ENCODE measurements at regions not wholly inside any gene's neighbourhood (a gene's known extent, or its start where the extent isn't known, plus 50 kb on each side); places are given as distances from the start of the nearest gene placed in this dataset.

DNA sequence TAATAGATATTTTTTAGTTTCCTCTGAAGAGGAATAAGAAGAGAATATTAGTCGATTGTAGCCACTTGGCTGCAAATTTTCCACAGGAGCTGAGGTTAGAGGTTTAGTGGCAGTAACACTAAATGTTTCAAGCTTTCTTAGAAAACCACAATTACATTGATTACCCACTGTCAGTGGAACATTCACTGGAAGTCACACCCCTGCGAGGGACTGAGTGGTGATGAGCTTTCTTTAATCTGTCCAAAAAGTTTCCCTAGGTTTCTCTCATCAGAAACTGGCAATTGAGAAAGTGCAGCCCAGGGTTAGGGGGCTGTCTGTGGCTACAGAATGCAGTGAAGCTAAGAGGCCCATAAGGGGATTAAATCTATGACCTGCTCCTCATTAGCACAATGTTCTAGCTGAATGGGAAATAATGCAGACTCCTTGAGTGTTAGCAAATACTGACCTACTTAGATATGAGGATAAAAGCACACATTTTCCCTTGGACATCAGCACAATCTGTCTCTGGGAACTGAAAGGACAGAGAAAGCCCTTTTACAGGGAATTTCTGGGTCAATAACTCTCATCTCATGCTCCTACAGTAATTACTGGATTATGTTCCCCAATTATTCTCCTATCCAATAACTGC is 189.5 kb downstream of the FAM76B start:
- Mint-ChIP-seq H3K27me3 (peaks cover 10 to 19% of the 10 kb centered on the region in 2 donors), H3K4me1 (ENCODE audit: low read depth in 2 of 2) (no peaks in the 10 kb centered on the region), H3K36me3 (no peaks in the 10 kb centered on the region), H3K9me3 (no peaks in the 10 kb centered on the region), H3K27ac (no peak overlapping the region), H3K4me3 (no peak overlapping the region)
- peak in 1 of 2 donors; percentile 31 for ATAC-seq
- DNase-seq (ENCODE audit: low spot score), result no peak

DNA sequence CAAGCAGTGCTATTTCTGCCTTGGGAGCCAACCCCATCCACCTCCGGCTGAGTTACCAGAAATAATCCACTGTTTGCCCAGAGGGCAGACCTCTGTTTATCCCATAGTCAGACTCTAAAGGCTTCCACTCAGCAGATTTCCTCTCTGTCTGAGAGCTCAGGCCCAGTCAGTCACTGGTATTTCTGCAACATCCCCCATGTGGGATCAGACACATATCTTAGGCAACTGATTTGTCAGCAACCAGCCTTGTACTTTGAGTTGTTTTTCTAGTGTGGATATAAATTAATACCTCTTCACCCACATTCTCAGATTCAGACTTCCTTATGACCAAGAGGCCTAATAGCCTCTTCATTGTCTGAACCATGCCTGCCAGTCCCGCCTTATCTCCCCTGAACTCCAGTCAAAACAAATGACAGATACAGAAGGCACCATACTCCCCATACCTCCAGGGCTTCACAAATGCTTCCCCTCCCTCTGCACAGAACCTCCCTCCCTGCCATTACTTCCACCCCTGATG is 193.6 kb downstream of the FAM76B start:
- Mint-ChIP-seq H3K4me1 (ENCODE audit: low read depth in 2 of 2) (no peaks in the 10 kb centered on the region), H3K27me3 (peaks cover 10 to 14% of the 10 kb centered on the region in 2 donors), H3K27ac (no peak overlapping the region), H3K9me3 (no peaks in the 10 kb centered on the region), H3K36me3 (no peaks in the 10 kb centered on the region), H3K4me3 (no peak overlapping the region)
- DNase-seq (ENCODE audit: low spot score) (no peak), ATAC-seq (no peak)

DNA sequence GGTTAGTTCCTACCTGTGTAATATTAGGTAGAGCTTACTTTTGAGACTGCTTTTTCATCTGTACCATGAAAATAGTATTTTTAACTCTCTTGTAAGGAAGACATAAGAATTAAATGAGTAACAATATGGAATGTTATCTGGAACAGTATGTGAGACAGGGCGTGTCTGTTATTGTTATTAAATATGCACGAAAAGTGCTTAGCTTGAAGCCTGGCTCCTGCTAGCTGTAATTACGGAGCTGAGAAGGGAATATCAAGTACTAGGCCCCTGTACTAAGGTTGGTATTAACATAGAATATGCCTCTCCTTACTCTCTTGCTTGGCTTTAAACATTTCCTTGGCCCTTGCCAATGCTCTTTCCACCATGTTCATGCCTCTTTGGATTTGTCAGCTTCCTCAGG is 194.0 kb downstream of the FAM76B start:
- DNase-seq (ENCODE audit: low spot score) (no peak), ATAC-seq (no peak)
- Mint-ChIP-seq H3K9me3 (no peaks in the 10 kb centered on the region), H3K4me1 (ENCODE audit: low read depth in 2 of 2) (no peaks in the 10 kb centered on the region), H3K27me3 (peaks cover 13 to 19% of the 10 kb centered on the region in 2 donors), H3K27ac (no peak overlapping the region), H3K36me3 (no peaks in the 10 kb centered on the region), H3K4me3 (no peak overlapping the region)

DNA sequence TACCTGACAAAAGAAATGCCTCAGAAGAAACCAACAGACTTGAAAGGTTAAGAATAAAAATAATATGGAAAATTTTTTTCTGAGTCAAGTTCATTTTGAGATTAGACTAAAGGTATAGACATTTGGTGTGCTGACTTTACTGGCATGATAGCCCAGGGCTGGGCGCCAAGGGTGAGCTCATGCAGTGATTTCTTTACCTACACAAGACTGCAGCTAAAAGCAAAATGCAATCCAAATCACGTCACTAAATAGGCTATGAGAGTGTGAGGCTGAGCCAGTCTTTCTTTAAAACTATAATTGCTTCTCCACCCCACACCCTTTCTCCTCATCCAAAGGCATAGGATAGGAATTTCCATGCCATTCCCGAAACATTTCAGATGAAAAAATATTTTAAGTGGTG is 196.5 kb downstream of the FAM76B start:
- ATAC-seq, result no peak
- H3K27me3 Mint-ChIP-seq, result peaks cover 13 to 19% of the 10 kb centered on the region in 2 donors
- no peak overlapping the region for H3K4me3 Mint-ChIP-seq
- no peak overlapping the region for H3K27ac Mint-ChIP-seq
- H3K36me3 Mint-ChIP-seq, result no peaks in the 10 kb centered on the region
- no peak for DNase-seq (ENCODE audit: low spot score)
- H3K4me1 Mint-ChIP-seq (ENCODE audit: low read depth in 2 of 2), result peaks cover 0 to 5% of the 10 kb centered on the region in 2 donors
- H3K9me3 Mint-ChIP-seq, result no peaks in the 10 kb centered on the region

DNA sequence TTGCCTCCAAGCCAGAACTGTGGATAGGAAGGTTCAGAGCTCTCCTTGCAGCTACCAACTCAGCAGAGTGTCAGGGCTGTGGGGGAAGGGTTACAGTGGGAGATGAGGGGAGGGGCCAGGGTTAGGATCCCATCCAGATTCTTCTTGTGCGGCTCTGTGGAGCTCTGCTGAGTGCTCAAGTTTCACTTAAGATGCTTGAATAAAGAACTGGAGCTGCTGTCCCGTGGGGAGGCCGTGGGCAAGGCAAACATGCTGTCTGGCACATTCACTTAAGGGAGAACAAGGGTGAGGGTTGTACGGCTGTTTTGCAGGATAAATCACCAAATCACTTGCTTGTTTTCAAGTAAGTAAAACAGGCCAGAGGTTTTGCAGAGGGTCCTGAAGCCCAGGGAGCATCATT is 197.1 kb downstream of the FAM76B start:
- Mint-ChIP-seq H3K4me3 (no peak overlapping the region), H3K27ac (no peak overlapping the region), H3K4me1 (ENCODE audit: low read depth in 2 of 2) (peaks cover 0 to 5% of the 10 kb centered on the region in 2 donors), H3K27me3 (peaks cover 10 to 13% of the 10 kb centered on the region in 2 donors), H3K9me3 (no peaks in the 10 kb centered on the region), H3K36me3 (no peaks in the 10 kb centered on the region)
- no peak for DNase-seq (ENCODE audit: low spot score)
- peak in 1 of 2 donors; percentile 17 for ATAC-seq

DNA sequence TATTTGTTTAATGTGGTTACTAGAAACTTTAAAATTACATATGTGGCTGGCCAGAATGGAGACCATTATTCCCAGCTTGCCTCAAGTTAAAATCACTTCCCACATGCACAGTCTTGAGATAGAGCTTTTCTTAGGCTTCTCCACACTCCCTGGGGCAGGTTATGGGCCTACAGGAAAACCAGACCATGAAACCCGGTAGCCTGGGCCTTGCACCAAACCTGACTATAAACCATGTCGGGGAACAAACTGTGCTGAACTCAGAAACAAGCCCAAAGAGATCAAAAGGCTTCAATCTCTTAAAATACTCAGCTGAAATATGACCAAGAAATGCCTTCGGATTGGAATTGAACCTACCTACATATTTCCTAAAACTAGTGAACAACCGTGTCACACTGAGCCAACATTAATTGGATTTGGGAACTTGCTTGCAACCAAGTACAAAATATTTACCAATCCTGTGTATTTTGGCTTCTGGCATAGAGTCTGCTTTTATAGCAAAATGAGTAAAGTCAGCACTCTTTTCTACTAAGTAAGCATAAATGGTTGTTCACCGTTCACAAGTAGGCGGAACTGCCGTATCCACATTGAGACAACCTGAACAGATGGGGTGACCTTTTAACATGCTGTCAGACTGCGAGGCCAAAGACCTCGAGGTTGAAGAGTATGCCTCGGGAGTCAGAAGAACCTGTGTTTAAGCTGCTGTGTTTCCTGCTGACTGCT is 199.5 kb downstream of the FAM76B start:
- DNase-seq (ENCODE audit: low spot score) (no peak), ATAC-seq (no peak)
- no peak overlapping the region for H3K27ac Mint-ChIP-seq
- H3K4me3 Mint-ChIP-seq, result no peak overlapping the region
- peaks cover 0 to 5% of the 10 kb centered on the region in 2 donors for H3K4me1 Mint-ChIP-seq (ENCODE audit: low read depth in 2 of 2)
- H3K9me3 Mint-ChIP-seq, result no peaks in the 10 kb centered on the region
- H3K36me3 Mint-ChIP-seq, result no peaks in the 10 kb centered on the region
- H3K27me3 Mint-ChIP-seq, result peaks cover 6 to 8% of the 10 kb centered on the region in 2 donors

DNA sequence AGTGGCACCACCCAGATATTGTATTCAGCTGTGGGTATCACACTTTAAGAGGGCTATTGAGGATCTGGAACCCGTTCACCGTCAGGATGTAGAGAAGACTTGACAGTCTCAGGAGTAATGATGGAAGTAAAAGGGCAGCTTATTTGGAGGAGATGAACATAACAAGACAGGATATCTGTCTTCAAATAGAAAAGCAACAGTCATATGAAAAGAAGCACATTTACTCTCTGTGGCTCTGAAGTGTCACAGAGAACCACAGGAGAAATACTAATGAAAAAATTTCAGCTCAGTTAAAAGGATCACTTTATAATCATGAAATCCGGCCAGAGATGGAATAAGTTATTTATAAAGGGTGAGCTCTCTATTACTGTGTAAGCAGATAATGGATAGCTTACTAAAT is 200.8 kb downstream of the FAM76B start:
- Mint-ChIP-seq H3K4me1 (ENCODE audit: low read depth in 2 of 2) (peaks cover 0 to 5% of the 10 kb centered on the region in 2 donors), H3K9me3 (no peaks in the 10 kb centered on the region), H3K4me3 (no peak overlapping the region), H3K27ac (no peak overlapping the region), H3K36me3 (no peaks in the 10 kb centered on the region), H3K27me3 (peaks cover 5 to 8% of the 10 kb centered on the region in 2 donors)
- DNase-seq (ENCODE audit: low spot score) (no peak), ATAC-seq (peak in 1 of 2 donors; percentile 43)

DNA sequence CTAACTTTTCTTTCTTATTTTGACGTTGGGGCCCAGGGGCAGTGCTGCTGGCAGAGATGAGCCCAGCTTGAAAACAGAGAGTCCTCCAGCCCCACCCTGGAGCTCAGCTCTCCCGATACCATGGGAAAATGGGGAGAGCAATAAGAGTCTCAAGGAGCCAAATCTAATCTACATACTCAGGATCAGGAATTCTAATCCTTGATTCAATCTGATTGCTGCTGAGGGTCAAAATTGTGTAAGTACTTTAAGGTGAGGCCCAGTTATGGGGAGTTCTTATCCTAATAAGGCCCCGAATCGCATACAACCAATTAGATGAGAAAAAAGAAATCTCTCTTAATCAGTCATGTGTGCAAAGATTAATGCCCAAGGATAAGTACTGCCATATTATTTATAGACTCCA is 202.9 kb downstream of the FAM76B start:
- peaks cover 5% of the 10 kb centered on the region for H3K9me3 Mint-ChIP-seq
- ATAC-seq (no peak), DNase-seq (ENCODE audit: low spot score) (no peak)
- no peak overlapping the region for H3K4me3 Mint-ChIP-seq
- no peak overlapping the region for H3K27ac Mint-ChIP-seq
- H3K27me3 Mint-ChIP-seq, result peaks cover 10 to 17% of the 10 kb centered on the region in 2 donors
- H3K36me3 Mint-ChIP-seq, result no peaks in the 10 kb centered on the region
- H3K4me1 Mint-ChIP-seq (ENCODE audit: low read depth in 2 of 2), result peaks cover 0 to 5% of the 10 kb centered on the region in 2 donors

DNA sequence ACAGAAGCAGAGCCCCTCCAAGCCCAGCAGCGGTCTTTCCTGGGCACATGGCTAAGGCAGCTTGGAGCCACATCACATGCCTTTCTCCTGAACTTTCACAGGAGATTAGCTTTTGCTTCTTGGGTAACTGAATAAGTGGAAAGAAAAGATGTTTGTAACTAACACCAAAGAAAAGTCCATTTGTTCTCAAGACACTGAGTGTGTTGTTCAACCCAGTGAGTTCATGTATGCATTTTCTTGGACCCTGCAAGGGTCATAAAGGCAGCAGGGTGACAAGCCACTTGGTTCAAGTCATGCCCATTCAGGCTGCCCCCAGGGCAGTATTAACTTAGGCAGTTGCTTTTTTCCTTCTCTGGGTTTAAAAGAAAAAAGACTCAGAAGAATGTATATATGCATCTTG is 203.4 kb downstream of the FAM76B start:
- Mint-ChIP-seq H3K4me1 (ENCODE audit: low read depth in 2 of 2) (peaks cover 0 to 5% of the 10 kb centered on the region in 2 donors), H3K9me3 (peaks cover 5% of the 10 kb centered on the region), H3K36me3 (no peaks in the 10 kb centered on the region), H3K27ac (no peak overlapping the region), H3K27me3 (peaks cover 10 to 15% of the 10 kb centered on the region in 2 donors), H3K4me3 (no peak overlapping the region)
- ATAC-seq (no peak), DNase-seq (ENCODE audit: low spot score) (no peak)

DNA sequence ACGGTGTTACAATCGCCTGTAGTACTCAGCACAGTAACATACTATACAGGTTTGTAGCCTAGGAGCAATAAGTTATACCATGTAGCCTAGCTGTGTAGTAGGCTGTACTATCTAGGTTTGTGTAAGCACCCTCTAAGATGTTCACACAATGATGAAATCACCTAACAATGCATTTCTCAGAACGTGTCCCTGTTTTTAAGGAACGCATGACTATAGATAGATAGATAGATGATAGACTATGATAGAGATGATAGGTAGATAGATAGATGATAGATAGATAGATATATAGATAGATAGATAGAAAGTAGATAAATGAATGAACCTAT is 203.9 kb downstream of the FAM76B start:
- H3K4me1 Mint-ChIP-seq (ENCODE audit: low read depth in 2 of 2), result peaks cover 0 to 5% of the 10 kb centered on the region in 2 donors
- ATAC-seq (no peak), DNase-seq (ENCODE audit: low spot score) (no peak)
- peaks cover 7 to 11% of the 10 kb centered on the region in 2 donors for H3K27me3 Mint-ChIP-seq
- H3K4me3 Mint-ChIP-seq, result no peak overlapping the region
- H3K36me3 Mint-ChIP-seq, result no peaks in the 10 kb centered on the region
- H3K27ac Mint-ChIP-seq, result no peak overlapping the region
- H3K9me3 Mint-ChIP-seq, result peaks cover 5% of the 10 kb centered on the region

DNA sequence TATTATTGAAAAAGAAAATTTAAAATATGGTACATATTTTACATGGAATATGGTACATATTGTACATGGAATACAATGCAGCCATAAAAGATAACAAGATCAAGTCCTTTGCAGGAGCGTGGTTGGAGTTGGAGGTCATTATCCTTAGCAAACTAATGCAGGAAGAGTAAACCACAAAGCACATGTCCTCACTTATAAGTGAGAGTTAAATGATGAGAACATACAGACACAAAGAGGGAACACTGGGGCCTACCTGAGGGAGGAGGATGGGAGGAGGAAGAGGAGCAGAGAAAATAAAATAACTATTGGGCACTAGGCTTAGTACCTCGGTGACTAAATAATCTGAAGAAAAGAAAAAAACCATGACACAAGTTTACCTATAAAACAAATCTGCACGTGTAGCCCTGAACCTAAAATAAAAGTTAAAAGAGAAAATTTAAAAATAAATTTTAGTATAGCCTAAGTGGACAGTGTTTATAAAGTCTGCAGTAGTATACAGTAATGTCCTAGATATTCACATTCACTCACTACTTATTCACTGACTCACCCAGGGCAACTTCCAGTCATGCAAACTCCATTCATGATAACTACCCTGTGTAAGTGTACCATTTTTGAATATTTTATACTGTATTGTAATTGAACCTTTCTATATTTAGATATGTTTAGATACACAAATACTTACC is 204.4 kb downstream of the FAM76B start:
- ATAC-seq (no peak), DNase-seq (ENCODE audit: low spot score) (no peak)
- Mint-ChIP-seq H3K36me3 (no peaks in the 10 kb centered on the region), H3K27ac (no peak overlapping the region), H3K4me1 (ENCODE audit: low read depth in 2 of 2) (peaks cover 0 to 5% of the 10 kb centered on the region in 2 donors), H3K9me3 (peaks cover 5% of the 10 kb centered on the region), H3K4me3 (no peak overlapping the region), H3K27me3 (peaks cover 7 to 9% of the 10 kb centered on the region in 2 donors)

DNA sequence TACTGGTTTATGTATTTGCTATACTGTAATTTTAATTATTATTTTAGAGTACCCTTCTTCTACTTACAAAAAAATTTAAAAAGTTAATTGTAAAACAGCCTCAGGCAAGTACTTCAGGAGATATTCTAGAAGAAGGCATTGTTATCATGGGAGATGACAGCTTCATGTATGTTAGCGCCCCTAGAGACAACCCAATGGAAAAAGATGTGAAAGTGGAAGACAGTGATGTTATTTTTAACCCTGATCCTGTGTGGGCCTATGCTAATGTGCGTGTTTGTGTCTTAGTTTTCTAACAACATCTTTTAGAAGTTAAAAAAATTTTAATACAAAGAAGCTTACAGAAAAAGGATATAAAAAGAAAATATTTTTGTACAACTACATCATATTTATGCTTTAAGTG is 205.0 kb downstream of the FAM76B start:
- ATAC-seq (no peak), DNase-seq (ENCODE audit: low spot score) (no peak)
- peaks cover 6% of the 10 kb centered on the region for H3K9me3 Mint-ChIP-seq
- no peak overlapping the region for H3K27ac Mint-ChIP-seq
- H3K4me1 Mint-ChIP-seq (ENCODE audit: low read depth in 2 of 2), result peaks cover 0 to 5% of the 10 kb centered on the region in 2 donors
- H3K36me3 Mint-ChIP-seq, result no peaks in the 10 kb centered on the region
- no peak overlapping the region for H3K4me3 Mint-ChIP-seq
- peaks cover 7 to 9% of the 10 kb centered on the region in 2 donors for H3K27me3 Mint-ChIP-seq

DNA sequence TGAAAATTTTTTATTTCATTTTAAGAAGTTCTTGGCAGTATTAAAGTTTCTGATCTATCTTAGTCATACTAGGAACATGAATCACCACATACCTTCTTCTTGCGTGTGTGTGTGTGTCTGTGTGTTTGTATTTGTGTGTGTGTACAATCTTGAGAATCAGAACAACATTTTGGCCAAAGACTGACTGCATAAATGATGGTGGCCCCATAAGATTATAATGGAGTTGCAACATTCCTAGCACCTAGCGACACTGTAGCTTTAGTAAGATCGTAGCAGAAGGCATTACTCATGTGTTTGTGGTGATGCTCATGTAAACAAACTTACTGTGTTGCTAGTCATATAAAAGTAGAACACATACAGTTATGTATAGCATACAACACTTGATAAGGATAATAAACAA is 205.4 kb downstream of the FAM76B start:
- DNase-seq (ENCODE audit: low spot score) (no peak), ATAC-seq (no peak)
- Mint-ChIP-seq H3K4me1 (ENCODE audit: low read depth in 2 of 2) (peaks cover 0 to 5% of the 10 kb centered on the region in 2 donors), H3K27ac (no peak overlapping the region), H3K4me3 (no peak overlapping the region), H3K9me3 (peaks cover 7% of the 10 kb centered on the region), H3K36me3 (no peaks in the 10 kb centered on the region), H3K27me3 (peaks cover 7 to 9% of the 10 kb centered on the region in 2 donors)

Measured in natural killer cell treated with Interleukin-12 subunit alpha and Interleukin-12 subunit beta and Interleukin-15 and Interleukin-18, amount 100 ng/mL, for 72 hours (primary cell).